Neural progenitor cell (in vitro differentiated cells): ENCODE measurements at regions not wholly inside any gene's neighbourhood (a gene's known extent, or its start where the extent isn't known, plus 50 kb on each side); places are given as distances from the start of the nearest gene placed in this dataset.

ENCODE experiments used
- DNase-seq: peaks from one replicate; pipeline ENCODE4 v3.0.0-alpha.2; 2016; ENCODE audit warnings: low spot score
- H2AFZ ChIP-seq: fragments of 200-600 bp; sonication (generic); replicated peaks from 2 replicates; pipeline ENCODE4 v1.6.1; 2016; ENCODE audit warnings: antibody characterized with exemption
- H3F3A ChIP-seq: fragments of 200-600 bp; sonication (generic); 2 replicates; pipeline ENCODE4 v1.6.1; 2016; ENCODE audit warnings: antibody characterized with exemption, low read depth
- H3K27ac ChIP-seq: fragments of 200-600 bp; sonication (generic); 2 replicates; pipeline ENCODE4 v1.5.1; 2016; ENCODE audit warnings: mild to moderate bottlenecking
- H3K27me3 ChIP-seq: fragments of 200-600 bp; sonication (generic); 2 replicates; pipeline ENCODE4 v1.6.1; 2016; ENCODE audit warnings: mild to moderate bottlenecking, moderate library complexity
- H3K36me3 ChIP-seq: fragments of 200-600 bp; sonication (generic); 2 replicates; pipeline ENCODE4 v1.5.1; 2016
- H3K4me1 ChIP-seq: fragments of 200-600 bp; sonication (generic); 2 replicates; pipeline ENCODE4 v1.6.1; 2016; ENCODE audit warnings: mixed run types
- H3K4me2 ChIP-seq: fragments of 200-600 bp; sonication (generic); 2 replicates; pipeline ENCODE4 v1.6.1; 2016
- H3K4me3 ChIP-seq: fragments of 200-600 bp; sonication (generic); 2 replicates; pipeline ENCODE4 v1.5.1; 2016
- H3K79me2 ChIP-seq: fragments of 200-600 bp; sonication (generic); 2 replicates; pipeline ENCODE4 v1.6.1; 2016; ENCODE audit warnings: low read depth
- H3K9ac ChIP-seq: fragments of 200-600 bp; sonication (generic); 2 replicates; pipeline ENCODE4 v1.6.1; 2016
- H3K9me3 ChIP-seq: fragments of 200-600 bp; sonication (generic); 2 replicates; pipeline ENCODE4 v1.5.1; 2016; ENCODE audit warnings: low read depth
- H4K20me1 ChIP-seq: fragments of 200-600 bp; sonication (generic); 2 replicates; pipeline ENCODE4 v1.6.1; 2016; ENCODE audit warnings: low read depth
- H3K27ac Mint-ChIP-seq: 3 replicates; pipeline ENCODE4 v1.8.0; 2021; ENCODE audit warnings: mixed read lengths
- H3K27me3 Mint-ChIP-seq: 2 replicates; pipeline ENCODE4 v1.8.0; 2022; ENCODE audit warnings: low read depth, mild to moderate bottlenecking, inconsistent platforms, moderate library complexity, mixed read lengths; ENCODE audit not compliant: insufficient read depth
- H3K36me3 Mint-ChIP-seq: 3 replicates; pipeline ENCODE4 v1.8.0; 2021; ENCODE audit warnings: mixed read lengths
- H3K4me1 Mint-ChIP-seq: 3 replicates; pipeline ENCODE4 v1.8.0; 2021; ENCODE audit warnings: mixed read lengths
- H3K4me3 Mint-ChIP-seq: 3 replicates; pipeline ENCODE4 v1.8.0; 2021; ENCODE audit warnings: mild to moderate bottlenecking, moderate library complexity, mixed read lengths
- H3K9me3 Mint-ChIP-seq: 3 replicates; pipeline ENCODE4 v1.8.0; 2020; ENCODE audit warnings: mixed read lengths
- EZH2 ChIP-seq: fragments of 200-600 bp; sonication (generic); IDR thresholded peaks from 2 replicates; pipeline ENCODE4 v1.6.1; 2017; ENCODE audit warnings: antibody characterized with exemption, mild to moderate bottlenecking, moderate library complexity
- EZH2phosphoT487 ChIP-seq: fragments of 200-600 bp; sonication (generic); IDR thresholded peaks from 2 replicates; pipeline ENCODE4 v1.6.1; 2017; ENCODE audit warnings: antibody characterized with exemption
- TF ChIP-seq, protein P1 (sequence below): fragments of 200-600 bp; sonication (generic); IDR thresholded peaks from 2 replicates; pipeline ENCODE4 v1.5.1; 2017; ENCODE audit warnings: antibody characterized with exemption, mild to moderate bottlenecking

DNA sequence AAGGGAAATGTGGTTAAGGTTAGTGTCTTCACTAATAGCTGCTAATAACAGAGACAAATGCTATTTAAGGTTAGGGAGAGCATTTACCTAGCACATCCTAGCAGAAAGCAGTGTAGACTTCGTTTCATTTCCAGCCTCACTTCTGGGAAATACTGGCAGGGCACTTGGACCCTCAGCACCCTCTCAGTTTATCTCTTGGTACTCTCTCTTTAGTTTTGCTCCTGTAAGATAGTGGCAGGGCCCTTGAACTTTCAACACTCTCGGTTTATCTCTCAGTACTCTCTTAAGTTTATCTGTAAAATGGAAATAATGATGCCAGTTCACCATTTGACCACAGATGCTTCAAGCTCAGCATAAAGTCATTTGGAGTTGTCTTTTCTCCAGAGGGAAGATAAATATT lies 118.4 kb downstream of the MBL2 start:
- TF ChIP-seq, protein P1, sequence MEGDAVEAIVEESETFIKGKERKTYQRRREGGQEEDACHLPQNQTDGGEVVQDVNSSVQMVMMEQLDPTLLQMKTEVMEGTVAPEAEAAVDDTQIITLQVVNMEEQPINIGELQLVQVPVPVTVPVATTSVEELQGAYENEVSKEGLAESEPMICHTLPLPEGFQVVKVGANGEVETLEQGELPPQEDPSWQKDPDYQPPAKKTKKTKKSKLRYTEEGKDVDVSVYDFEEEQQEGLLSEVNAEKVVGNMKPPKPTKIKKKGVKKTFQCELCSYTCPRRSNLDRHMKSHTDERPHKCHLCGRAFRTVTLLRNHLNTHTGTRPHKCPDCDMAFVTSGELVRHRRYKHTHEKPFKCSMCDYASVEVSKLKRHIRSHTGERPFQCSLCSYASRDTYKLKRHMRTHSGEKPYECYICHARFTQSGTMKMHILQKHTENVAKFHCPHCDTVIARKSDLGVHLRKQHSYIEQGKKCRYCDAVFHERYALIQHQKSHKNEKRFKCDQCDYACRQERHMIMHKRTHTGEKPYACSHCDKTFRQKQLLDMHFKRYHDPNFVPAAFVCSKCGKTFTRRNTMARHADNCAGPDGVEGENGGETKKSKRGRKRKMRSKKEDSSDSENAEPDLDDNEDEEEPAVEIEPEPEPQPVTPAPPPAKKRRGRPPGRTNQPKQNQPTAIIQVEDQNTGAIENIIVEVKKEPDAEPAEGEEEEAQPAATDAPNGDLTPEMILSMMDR = no peak
- no peak for TF ChIP-seq EZH2phosphoT487
- TF ChIP-seq EZH2 = no peak
- Mint-ChIP-seq H3K9me3 (no peaks in the 10 kb centered on the region), H3K4me3 (no peak overlapping the region), H3K4me1 (no peaks in the 10 kb centered on the region), H3K27me3 (no peaks in the 10 kb centered on the region), H3K27ac (no peak overlapping the region), H3K36me3 (no peaks in the 10 kb centered on the region)
- no peak overlapping the region for H3K27ac ChIP-seq
- no peaks in the 10 kb centered on the region for H3K36me3 ChIP-seq
- DNase-seq = no peak
- no peak overlapping the region for H3K9ac ChIP-seq
- H4K20me1 ChIP-seq = no peaks in the 10 kb centered on the region
- no peaks in the 10 kb centered on the region for H3F3A ChIP-seq
- H3K4me1 ChIP-seq = no peaks in the 10 kb centered on the region
- H3K4me2 ChIP-seq = no peak overlapping the region
- no peaks in the 10 kb centered on the region for H3K27me3 ChIP-seq
- no peak overlapping the region for H3K4me3 ChIP-seq
- no peak overlapping the region for H2AFZ ChIP-seq
- no peaks in the 10 kb centered on the region for H3K9me3 ChIP-seq
- no peaks in the 10 kb centered on the region for H3K79me2 ChIP-seq

DNA sequence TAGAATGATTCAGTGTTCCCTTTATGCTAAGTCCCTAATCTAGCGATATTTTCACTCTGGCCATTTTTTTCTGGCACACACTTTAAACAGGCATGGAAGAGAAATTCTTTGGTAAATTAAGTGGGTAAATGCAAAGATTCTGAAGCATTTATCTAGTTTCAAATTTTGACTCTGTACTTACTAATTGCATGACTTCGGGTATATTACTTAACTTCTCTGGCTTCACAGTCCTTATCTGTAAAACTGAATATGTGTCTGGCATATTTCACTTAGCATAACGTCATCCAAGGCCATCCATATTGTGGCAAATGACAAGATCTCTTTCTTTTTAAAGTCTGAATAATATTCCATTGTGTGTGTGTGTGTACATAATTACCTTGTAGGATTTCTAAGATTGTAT lies 114.5 kb downstream of the MBL2 start:
- DNase-seq = no peak
- Histone ChIP-seq H3K4me2 (no peak overlapping the region), H3K4me1 (peaks cover 7% of the 10 kb centered on the region), H3K79me2 (no peaks in the 10 kb centered on the region), H3K27ac (no peak overlapping the region), H3K4me3 (no peak overlapping the region), H2AFZ (no peak overlapping the region), H4K20me1 (no peaks in the 10 kb centered on the region), H3K36me3 (no peaks in the 10 kb centered on the region), H3F3A (no peaks in the 10 kb centered on the region), H3K9me3 (no peaks in the 10 kb centered on the region), H3K9ac (no peak overlapping the region), H3K27me3 (no peaks in the 10 kb centered on the region)
- Mint-ChIP-seq H3K4me1 (peaks cover 13% of the 10 kb centered on the region), H3K9me3 (no peaks in the 10 kb centered on the region), H3K4me3 (no peak overlapping the region), H3K36me3 (no peaks in the 10 kb centered on the region), H3K27me3 (no peaks in the 10 kb centered on the region), H3K27ac (no peak overlapping the region)
- no peak for TF ChIP-seq EZH2phosphoT487
- TF ChIP-seq, protein P1 = no peak
- TF ChIP-seq EZH2 = no peak

DNA sequence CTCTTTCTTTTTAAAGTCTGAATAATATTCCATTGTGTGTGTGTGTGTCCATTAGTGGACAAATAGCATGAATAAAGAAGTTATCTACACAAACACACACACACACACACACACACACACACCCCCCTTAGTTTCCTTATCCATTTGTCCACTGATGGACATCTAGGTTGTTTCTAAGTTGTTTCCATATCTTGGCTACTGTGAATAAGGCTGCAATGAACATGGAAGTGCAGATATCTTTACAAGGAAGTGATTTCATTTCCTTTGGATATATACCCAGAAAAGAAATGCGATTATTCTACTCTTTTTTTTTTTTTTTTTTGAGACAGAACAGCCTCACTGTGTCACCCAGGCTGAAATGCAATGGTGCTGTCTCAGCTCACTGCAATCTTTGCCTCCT lies 113.5 kb downstream of the MBL2 start:
- H3K36me3 Mint-ChIP-seq = no peaks in the 10 kb centered on the region

More for the DNA sequence above, 113.5 kb downstream of the MBL2 start:
- Mint-ChIP-seq H3K4me1 (peaks cover 13% of the 10 kb centered on the region), H3K27me3 (no peaks in the 10 kb centered on the region), H3K4me3 (no peak overlapping the region), H3K9me3 (no peaks in the 10 kb centered on the region), H3K27ac (no peak overlapping the region)
- no peak for TF ChIP-seq EZH2phosphoT487
- TF ChIP-seq EZH2 = no peak
- TF ChIP-seq, protein P1 = no peak
- Histone ChIP-seq H3K27ac (no peak overlapping the region), H3K4me2 (no peak overlapping the region), H2AFZ (no peak overlapping the region), H3F3A (no peaks in the 10 kb centered on the region), H3K36me3 (no peaks in the 10 kb centered on the region), H3K4me3 (no peak overlapping the region), H3K79me2 (no peaks in the 10 kb centered on the region), H3K9ac (no peak overlapping the region), H3K27me3 (no peaks in the 10 kb centered on the region), H3K4me1 (peaks cover 7% of the 10 kb centered on the region), H3K9me3 (no peaks in the 10 kb centered on the region), H4K20me1 (no peaks in the 10 kb centered on the region)
- no peak for DNase-seq
